ENCODE measurements at regions not wholly inside any gene's neighbourhood (a gene's known extent, or its start where the extent isn't known, plus 50 kb on each side); places are given as distances from the start of the nearest gene placed in this dataset.

GRCh38 chr18:46411191-46411828 lies 245.7 kb downstream of the LOXHD1 start:
- ChIA-PET CTCF (interaction anchor here (0.7 to 3.0 kb wide), 13 partner anchors 8 to 263 kb away, joined by 3 to 18 read pairs (median 4); no protein-coding TSS in a partner anchor), POLR2A (interaction anchor here (0.7 kb wide), 1 partner anchor 8 kb away, joined by 3 read pairs; no protein-coding TSS in a partner anchor)
- TF ChIP-seq E2F4 (CRISPR knock-in tag; IDR thresholded peaks at IDR 0.05; ENCODE audit: borderline replicate concordance, low read depth) (no peak), ARID4B (CRISPR knock-in tag; IDR thresholded peaks at IDR 0.05; ENCODE audit: borderline replicate concordance) (no peak), NFATC4 (CRISPR knock-in tag; IDR thresholded peaks at IDR 0.05) (no peak), RORB (CRISPR knock-in tag; IDR thresholded peaks at IDR 0.05) (no peak), ZNF423 (CRISPR knock-in tag; IDR thresholded peaks at IDR 0.05) (no peak), ZNF232 (CRISPR knock-in tag; IDR thresholded peaks at IDR 0.05) (no peak), CDX4 (CRISPR knock-in tag; IDR thresholded peaks at IDR 0.05; ENCODE audit: borderline replicate concordance) (no peak), ZNF416 (CRISPR knock-in tag; IDR thresholded peaks at IDR 0.05) (no peak)
- TF ChIP-seq, protein P1, sequence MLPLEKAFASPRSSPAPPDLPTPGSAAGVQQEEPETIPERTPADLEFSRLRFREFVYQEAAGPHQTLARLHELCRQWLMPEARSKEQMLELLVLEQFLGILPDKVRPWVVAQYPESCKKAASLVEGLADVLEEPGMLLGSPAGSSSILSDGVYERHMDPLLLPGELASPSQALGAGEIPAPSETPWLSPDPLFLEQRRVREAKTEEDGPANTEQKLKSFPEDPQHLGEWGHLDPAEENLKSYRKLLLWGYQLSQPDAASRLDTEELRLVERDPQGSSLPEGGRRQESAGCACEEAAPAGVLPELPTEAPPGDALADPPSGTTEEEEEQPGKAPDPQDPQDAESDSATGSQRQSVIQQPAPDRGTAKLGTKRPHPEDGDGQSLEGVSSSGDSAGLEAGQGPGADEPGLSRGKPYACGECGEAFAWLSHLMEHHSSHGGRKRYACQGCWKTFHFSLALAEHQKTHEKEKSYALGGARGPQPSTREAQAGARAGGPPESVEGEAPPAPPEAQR (CRISPR knock-in tag; IDR thresholded peaks at IDR 0.05): no peak
- TF ChIP-seq, protein P2, sequence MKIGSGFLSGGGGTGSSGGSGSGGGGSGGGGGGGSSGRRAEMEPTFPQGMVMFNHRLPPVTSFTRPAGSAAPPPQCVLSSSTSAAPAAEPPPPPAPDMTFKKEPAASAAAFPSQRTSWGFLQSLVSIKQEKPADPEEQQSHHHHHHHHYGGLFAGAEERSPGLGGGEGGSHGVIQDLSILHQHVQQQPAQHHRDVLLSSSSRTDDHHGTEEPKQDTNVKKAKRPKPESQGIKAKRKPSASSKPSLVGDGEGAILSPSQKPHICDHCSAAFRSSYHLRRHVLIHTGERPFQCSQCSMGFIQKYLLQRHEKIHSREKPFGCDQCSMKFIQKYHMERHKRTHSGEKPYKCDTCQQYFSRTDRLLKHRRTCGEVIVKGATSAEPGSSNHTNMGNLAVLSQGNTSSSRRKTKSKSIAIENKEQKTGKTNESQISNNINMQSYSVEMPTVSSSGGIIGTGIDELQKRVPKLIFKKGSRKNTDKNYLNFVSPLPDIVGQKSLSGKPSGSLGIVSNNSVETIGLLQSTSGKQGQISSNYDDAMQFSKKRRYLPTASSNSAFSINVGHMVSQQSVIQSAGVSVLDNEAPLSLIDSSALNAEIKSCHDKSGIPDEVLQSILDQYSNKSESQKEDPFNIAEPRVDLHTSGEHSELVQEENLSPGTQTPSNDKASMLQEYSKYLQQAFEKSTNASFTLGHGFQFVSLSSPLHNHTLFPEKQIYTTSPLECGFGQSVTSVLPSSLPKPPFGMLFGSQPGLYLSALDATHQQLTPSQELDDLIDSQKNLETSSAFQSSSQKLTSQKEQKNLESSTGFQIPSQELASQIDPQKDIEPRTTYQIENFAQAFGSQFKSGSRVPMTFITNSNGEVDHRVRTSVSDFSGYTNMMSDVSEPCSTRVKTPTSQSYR (CRISPR knock-in tag; IDR thresholded peaks at IDR 0.05): no peak
- Mint-ChIP-seq H3K27ac (no peak overlapping the region), H3K9me3 (no peaks in the 10 kb centered on the region), H3K4me3 (no peak overlapping the region), H3K27me3 (ENCODE audit: low read depth) (no peaks in the 10 kb centered on the region), H3K4me1 (peaks cover 54% of the 10 kb centered on the region), H3K36me3 (no peaks in the 10 kb centered on the region)
- DNase-seq (ENCODE audit: low spot score): no peak
- no peak for ATAC-seq

DNA sequence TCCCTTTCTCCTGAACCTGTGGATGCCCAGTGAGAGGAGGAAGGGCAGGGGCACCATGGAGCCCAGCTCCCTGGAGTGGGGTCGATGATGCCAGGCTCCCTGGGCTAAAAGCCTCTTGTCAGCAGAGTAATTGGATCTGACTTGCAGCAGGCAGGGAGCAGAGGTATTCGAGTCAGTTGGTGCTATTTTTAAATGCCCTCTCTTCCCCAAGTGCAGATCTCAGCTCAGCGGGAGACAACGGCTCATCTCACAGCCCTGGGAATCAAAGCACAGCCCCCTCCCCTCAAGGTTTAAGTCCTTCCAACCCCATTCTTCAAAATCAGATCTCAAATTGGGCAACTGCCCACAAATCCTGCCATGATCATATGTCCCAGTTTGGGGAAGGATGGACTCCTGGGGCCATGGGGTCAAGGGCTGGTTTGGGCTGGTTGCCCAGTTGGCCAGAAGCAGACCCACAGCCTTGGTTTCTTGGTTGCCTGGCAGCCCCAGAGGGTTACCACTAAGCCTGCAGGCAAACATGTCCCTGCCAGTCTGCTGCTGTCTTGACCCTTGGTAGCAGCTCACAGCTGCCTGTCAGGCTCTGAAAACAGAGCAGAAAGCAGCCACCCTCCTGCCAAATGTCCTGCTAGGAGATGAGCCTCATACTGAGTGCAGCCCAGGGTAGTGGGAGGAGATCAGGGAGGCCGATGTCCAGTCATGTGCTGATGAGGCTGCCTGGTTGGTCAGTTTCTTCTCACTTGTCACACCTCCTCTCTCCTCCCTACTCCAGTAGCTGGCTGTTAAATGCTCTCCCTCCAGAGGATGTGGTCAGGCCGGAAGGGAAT lies 244.9 kb downstream of the LOXHD1 start:
- no peaks in the 10 kb centered on the region for H3K27me3 Mint-ChIP-seq (ENCODE audit: low read depth)
- ChIA-PET CTCF (interaction anchor here (0.7 to 3.0 kb wide), 17 partner anchors 7 to 264 kb away, joined by 3 to 18 read pairs (median 5); no protein-coding TSS in a partner anchor), POLR2A (interaction anchor here (0.7 kb wide), 1 partner anchor 9 kb away, joined by 3 read pairs; no protein-coding TSS in a partner anchor)
- DNase-seq (ENCODE audit: low spot score) (no peak), ATAC-seq (no peak)
- no peaks in the 10 kb centered on the region for H3K9me3 Mint-ChIP-seq
- peak overlapping the region; percentile 10; the same call in 1 of the 2 replicates for H3K27ac Mint-ChIP-seq
- H3K36me3 Mint-ChIP-seq: no peaks in the 10 kb centered on the region
- H3K4me1 Mint-ChIP-seq: peaks cover 58% of the 10 kb centered on the region
- no peak overlapping the region for H3K4me3 Mint-ChIP-seq
- TF ChIP-seq SP1 (CRISPR knock-in tag; conservative IDR thresholded peaks at IDR 0.05): no peak
- TF ChIP-seq, protein P3, sequence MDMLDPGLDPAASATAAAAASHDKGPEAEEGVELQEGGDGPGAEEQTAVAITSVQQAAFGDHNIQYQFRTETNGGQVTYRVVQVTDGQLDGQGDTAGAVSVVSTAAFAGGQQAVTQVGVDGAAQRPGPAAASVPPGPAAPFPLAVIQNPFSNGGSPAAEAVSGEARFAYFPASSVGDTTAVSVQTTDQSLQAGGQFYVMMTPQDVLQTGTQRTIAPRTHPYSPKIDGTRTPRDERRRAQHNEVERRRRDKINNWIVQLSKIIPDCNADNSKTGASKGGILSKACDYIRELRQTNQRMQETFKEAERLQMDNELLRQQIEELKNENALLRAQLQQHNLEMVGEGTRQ (CRISPR knock-in tag; IDR thresholded peaks at IDR 0.05): peak; percentile 40; the same call in 1 of the 2 replicates
